Activated B cell treated with CpG ODN at 0.5 μM for 24 hours (primary cell): ENCODE measurements at regions not wholly inside any gene's neighbourhood (a gene's known extent, or its start where the extent isn't known, plus 50 kb on each side); places are given as distances from the start of the nearest gene placed in this dataset.

Source experiments
- ATAC-seq: fragments of 200-7000 bp; cut with Tn5 transposase; one replicate; pipeline ENCODE4 v1.10.0; 2021; ENCODE audit warnings: low read depth, mild to moderate bottlenecking, moderate library complexity
- CTCF ChIA-PET: fragments of 350-600 bp; sonication (Branson Sonifier 250); formaldehyde crosslinking; loops from one replicate; lab custom pipeline; 2021; ENCODE audit warnings: antibody characterized with exemption; lab: Charles Lee
- POLR2A ChIA-PET: fragments of 350-600 bp; sonication (Branson Sonifier 250); formaldehyde crosslinking; loops from one replicate; lab custom pipeline; 2021; ENCODE audit warnings: antibody characterized with exemption; lab: Charles Lee
- DNase-seq: peaks from one replicate; pipeline ENCODE4 v3.0.0; 2022
- H3K27ac Mint-ChIP-seq: one replicate; pipeline ENCODE4 v1.8.0; 2020; ENCODE audit warnings: mixed read lengths
- H3K27me3 Mint-ChIP-seq: one replicate; pipeline ENCODE4 v1.8.0; 2021; ENCODE audit warnings: mixed read lengths
- H3K36me3 Mint-ChIP-seq: one replicate; pipeline ENCODE4 v1.8.0; 2021; ENCODE audit warnings: low read depth, mixed read lengths
- H3K4me1 Mint-ChIP-seq: one replicate; pipeline ENCODE4 v1.8.0; 2021; ENCODE audit warnings: mixed read lengths
- H3K4me3 Mint-ChIP-seq: one replicate; pipeline ENCODE4 v1.8.0; 2020; ENCODE audit warnings: mild to moderate bottlenecking, mixed read lengths
- H3K9me3 Mint-ChIP-seq: one replicate; pipeline ENCODE4 v1.8.0; 2020; ENCODE audit warnings: mixed read lengths
- intact Hi-C: fragments of 100-400 bp; cut with micrococcal nuclease; formaldehyde crosslinking; loops from one replicate; pipeline ENCODE4 v1.15.1; 2024
- TF ChIP-seq, protein P1 (sequence below): fragments of 200-600 bp; IDR thresholded peaks from one replicate; pipeline ENCODE4 v1.8.0; 2022; ENCODE audit warnings: antibody characterized with exemption, mild to moderate bottlenecking

DNA sequence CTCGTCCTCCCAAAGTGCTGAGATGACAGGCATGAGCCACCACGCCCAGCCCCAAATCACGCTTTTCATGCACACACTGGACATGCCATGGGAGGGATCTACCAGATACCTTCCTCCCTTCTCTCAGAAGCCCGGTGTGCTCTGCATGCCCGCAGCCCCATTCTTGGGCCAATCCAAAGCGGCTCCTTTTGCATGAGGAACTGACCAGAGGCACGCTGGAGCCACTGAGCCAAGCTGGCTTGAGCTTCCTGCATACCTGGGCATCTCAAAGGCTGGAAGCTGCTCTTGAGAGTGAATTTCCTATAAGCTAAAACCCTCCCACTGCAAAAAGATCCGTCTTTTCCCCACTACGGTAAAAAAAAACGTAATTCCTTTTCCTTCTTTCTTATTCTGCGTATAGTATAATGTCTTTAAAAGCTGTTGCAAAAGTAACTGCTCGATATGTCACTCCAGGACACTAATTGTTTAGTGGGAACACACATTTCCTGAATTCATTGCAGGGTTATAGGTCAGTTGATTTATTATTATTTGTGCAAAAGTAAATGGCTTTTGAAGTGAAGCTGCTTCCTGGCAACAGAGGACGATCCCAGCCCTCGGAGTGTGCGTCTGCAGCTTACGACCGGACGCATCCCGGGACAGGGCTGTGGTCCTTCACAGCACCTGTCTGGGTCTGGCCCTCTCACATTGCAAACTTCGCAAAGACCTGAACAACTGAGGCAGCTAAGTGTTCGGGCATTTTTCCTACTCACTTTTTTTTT, 61.8 kb upstream of the ETS2 start:
- DNase-seq, result no peak
- Mint-ChIP-seq H3K27ac (no peak overlapping the region), H3K36me3 (no peaks in the 10 kb centered on the region), H3K27me3 (peaks cover 12% of the 10 kb centered on the region), H3K9me3 (no peaks in the 10 kb centered on the region), H3K4me1 (peaks cover 2% of the 10 kb centered on the region), H3K4me3 (no peak overlapping the region)
- TF ChIP-seq, protein P1, sequence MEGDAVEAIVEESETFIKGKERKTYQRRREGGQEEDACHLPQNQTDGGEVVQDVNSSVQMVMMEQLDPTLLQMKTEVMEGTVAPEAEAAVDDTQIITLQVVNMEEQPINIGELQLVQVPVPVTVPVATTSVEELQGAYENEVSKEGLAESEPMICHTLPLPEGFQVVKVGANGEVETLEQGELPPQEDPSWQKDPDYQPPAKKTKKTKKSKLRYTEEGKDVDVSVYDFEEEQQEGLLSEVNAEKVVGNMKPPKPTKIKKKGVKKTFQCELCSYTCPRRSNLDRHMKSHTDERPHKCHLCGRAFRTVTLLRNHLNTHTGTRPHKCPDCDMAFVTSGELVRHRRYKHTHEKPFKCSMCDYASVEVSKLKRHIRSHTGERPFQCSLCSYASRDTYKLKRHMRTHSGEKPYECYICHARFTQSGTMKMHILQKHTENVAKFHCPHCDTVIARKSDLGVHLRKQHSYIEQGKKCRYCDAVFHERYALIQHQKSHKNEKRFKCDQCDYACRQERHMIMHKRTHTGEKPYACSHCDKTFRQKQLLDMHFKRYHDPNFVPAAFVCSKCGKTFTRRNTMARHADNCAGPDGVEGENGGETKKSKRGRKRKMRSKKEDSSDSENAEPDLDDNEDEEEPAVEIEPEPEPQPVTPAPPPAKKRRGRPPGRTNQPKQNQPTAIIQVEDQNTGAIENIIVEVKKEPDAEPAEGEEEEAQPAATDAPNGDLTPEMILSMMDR, result no peak
- ATAC-seq, result no peak
- intact Hi-C loops, result no loop called here
- ChIA-PET POLR2A (no interaction called here), CTCF (interaction anchor here (1.6 kb wide), 1 partner anchor 394 kb away, joined by 4 read pairs; no protein-coding TSS in a partner anchor)

DNA sequence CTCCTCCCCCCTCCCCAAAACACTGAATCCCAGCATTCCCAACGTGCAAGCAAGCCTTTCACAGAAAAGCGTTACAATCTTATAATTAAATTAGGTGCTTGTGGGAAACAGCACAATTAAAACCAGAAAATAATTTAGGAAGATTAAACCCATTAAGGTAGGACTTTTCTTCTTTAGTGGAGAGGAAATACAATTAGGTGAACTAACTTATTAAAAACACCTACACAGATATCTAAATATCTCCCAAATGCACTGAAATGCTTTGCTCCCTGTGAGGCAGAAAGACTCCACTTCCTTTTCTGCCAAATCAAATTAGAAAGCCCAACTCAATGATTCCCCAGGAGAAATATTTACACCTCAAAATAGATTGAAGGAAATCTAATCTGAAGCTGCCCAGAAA, 60.9 kb upstream of the ETS2 start:
- Mint-ChIP-seq H3K9me3 (no peaks in the 10 kb centered on the region), H3K36me3 (no peaks in the 10 kb centered on the region), H3K27me3 (peaks cover 13% of the 10 kb centered on the region), H3K4me1 (peaks cover 2% of the 10 kb centered on the region), H3K4me3 (no peak overlapping the region), H3K27ac (no peak overlapping the region)
- ChIA-PET CTCF (interaction anchor here (1.6 kb wide), 1 partner anchor 393 kb away, joined by 4 read pairs; no protein-coding TSS in a partner anchor), POLR2A (no interaction called here)
- DNase-seq, result no peak
- no peak for ATAC-seq
- intact Hi-C loops, result no loop called here
- TF ChIP-seq, protein P1, result no peak

DNA sequence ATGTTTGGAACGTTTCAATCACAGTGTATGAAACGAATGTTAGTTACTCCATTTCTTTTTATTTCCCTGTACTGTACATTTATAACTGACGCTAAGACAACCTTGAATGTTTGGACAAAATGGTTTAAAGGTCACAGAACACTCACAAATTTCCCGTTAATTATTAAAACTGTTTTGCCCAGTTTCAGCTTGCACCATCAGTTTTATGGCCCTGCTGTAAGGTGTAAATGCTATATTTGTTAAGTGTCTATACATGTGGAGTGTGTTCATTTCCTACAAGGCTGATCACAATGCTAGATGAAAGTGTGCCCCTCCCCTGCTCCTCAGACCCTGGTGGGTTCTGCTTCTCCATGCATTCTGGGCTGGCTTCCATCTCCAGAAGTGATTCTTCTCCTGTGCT, 57.9 kb upstream of the ETS2 start:
- Mint-ChIP-seq H3K36me3 (no peaks in the 10 kb centered on the region), H3K4me1 (no peaks in the 10 kb centered on the region), H3K27me3 (peaks cover 28% of the 10 kb centered on the region), H3K27ac (no peak overlapping the region), H3K4me3 (no peak overlapping the region), H3K9me3 (no peaks in the 10 kb centered on the region)
- ChIA-PET CTCF (no interaction called here), POLR2A (no interaction called here)
- TF ChIP-seq, protein P1, result no peak
- ATAC-seq (no peak), DNase-seq (no peak)
- intact Hi-C loops, result no loop called here

DNA sequence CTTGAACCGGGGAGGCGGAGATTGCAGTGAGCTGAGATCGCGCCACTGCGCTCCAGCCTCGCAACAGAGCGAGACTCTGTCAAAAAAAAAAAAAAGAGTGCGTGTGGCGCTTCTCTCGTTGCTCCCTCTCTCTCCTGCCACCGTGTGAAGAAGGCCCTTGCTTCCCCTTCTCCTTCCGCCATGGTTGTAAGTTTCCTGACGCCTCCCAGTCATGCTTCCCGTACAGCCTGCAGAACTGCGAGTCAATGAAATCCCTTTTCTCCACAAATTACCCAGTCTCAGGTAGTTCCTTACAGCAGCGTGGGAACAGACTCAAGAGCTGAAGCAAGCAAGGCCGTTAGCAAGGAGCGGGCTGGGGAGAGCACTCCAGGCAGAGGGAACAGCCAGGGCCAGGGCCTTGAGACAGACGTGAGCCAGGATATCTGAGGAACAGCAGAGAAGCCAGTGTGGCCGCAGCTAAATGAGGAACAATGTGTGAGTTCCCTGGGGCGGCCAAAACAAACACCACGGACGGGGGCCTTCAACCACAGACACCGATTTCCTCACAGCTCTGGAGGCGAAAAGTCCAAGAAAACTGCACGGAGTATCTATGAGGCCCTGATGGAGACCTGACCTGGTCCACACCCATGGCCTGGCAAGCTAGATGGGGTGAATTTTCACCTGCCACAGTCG, 54.2 kb upstream of the ETS2 start:
- no peaks in the 10 kb centered on the region for H3K9me3 Mint-ChIP-seq
- POLR2A ChIA-PET, result no interaction called here
- ATAC-seq (no peak), DNase-seq (no peak)
- H3K27ac Mint-ChIP-seq, result no peak overlapping the region
- TF ChIP-seq, protein P1, result no peak
- CTCF ChIA-PET, result no interaction called here
- H3K36me3 Mint-ChIP-seq, result no peaks in the 10 kb centered on the region
- H3K4me1 Mint-ChIP-seq, result peaks cover 4% of the 10 kb centered on the region
- peaks cover 36% of the 10 kb centered on the region for H3K27me3 Mint-ChIP-seq
- H3K4me3 Mint-ChIP-seq, result no peak overlapping the region
- intact Hi-C loops, result no loop called here

DNA sequence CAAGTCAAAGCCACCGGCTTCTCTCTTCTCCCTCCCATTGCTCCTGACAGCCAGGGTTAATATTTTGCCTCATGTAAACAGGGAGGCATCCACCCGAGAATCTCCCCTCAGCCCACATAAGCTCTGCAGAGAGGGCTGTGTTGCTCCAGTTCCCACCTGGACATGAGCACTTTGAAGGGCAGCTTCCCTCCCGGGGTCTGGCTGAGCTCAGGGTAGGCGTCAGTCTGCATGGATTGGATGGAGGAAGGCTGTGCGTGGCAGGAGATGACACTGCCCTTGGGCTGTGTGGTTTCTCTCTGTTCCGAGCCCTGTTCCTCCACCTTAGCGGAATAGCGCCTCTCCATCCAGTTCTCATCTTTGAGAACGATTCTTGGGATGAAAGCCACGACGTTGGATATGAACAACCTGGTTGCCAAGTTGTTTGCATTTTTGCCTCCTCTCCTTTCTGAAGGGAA, 53.7 kb upstream of the ETS2 start:
- ATAC-seq (no peak), DNase-seq (no peak)
- Mint-ChIP-seq H3K27ac (no peak overlapping the region), H3K4me3 (no peak overlapping the region), H3K27me3 (peaks cover 32% of the 10 kb centered on the region), H3K36me3 (no peaks in the 10 kb centered on the region), H3K4me1 (peaks cover 4% of the 10 kb centered on the region), H3K9me3 (no peaks in the 10 kb centered on the region)
- CTCF ChIA-PET, result no interaction called here
- TF ChIP-seq, protein P1, result no peak
- POLR2A ChIA-PET, result no interaction called here
- intact Hi-C loops, result no loop called here
